Parathyroid adenoma (tissue), 2 donors: ENCODE measurements at regions not wholly inside any gene's neighbourhood (a gene's known extent, or its start where the extent isn't known, plus 50 kb on each side); places are given as distances from the start of the nearest gene placed in this dataset.

ENCODE experiments used
- H2AFZ ChIP-seq: fragments of 300-600 bp; sonication (generic); one replicate; pipeline ENCODE4 v1.7.0; 2017; ENCODE audit warnings: antibody characterized with exemption, mild to moderate bottlenecking
- H3K27ac ChIP-seq: fragments of 300-600 bp; sonication (generic); one replicate; pipeline ENCODE4 v1.7.0; 2017
- H3K27me3 ChIP-seq: fragments of 300-600 bp; sonication (generic); one replicate; pipeline ENCODE4 v1.7.0; 2017; ENCODE audit warnings: low read length; ENCODE audit not compliant: control insufficient read depth, insufficient read depth
- H3K36me3 ChIP-seq: fragments of 300-600 bp; sonication (generic); one replicate; pipeline ENCODE4 v1.7.0; 2017; ENCODE audit warnings: low read length; ENCODE audit not compliant: control insufficient read depth, insufficient read depth
- H3K4me1 ChIP-seq: fragments of 300-600 bp; sonication (generic); one replicate; pipeline ENCODE4 v1.7.0; 2017; ENCODE audit warnings: control low read depth
- H3K4me2 ChIP-seq: fragments of 300-600 bp; sonication (generic); one replicate; pipeline ENCODE4 v1.7.0; 2017; ENCODE audit warnings: low read length
- H3K4me3 ChIP-seq: fragments of 300-600 bp; sonication (generic); one replicate; pipeline ENCODE4 v1.7.0; 2017; ENCODE audit warnings: low read depth, low read length
- H3K79me2 ChIP-seq: fragments of 300-600 bp; sonication (generic); one replicate; pipeline ENCODE4 v1.7.0; 2017; ENCODE audit warnings: control low read depth
- H3K9ac ChIP-seq: fragments of 300-600 bp; sonication (generic); one replicate; pipeline ENCODE4 v1.7.0; 2017; ENCODE audit warnings: mild to moderate bottlenecking
- H3K9me3 ChIP-seq: fragments of 300-600 bp; sonication (generic); one replicate; pipeline ENCODE4 v1.7.0; 2017; ENCODE audit warnings: low read length; ENCODE audit not compliant: control insufficient read depth
- TF ChIP-seq, protein P1 (sequence below): fragments of 300-600 bp; sonication (generic); IDR thresholded peaks from one replicate; pipeline ENCODE4 v1.7.0; 2017; ENCODE audit warnings: antibody characterized with exemption, mild to moderate bottlenecking
- donor health status: primary hyperparathyroidism.

DNA sequence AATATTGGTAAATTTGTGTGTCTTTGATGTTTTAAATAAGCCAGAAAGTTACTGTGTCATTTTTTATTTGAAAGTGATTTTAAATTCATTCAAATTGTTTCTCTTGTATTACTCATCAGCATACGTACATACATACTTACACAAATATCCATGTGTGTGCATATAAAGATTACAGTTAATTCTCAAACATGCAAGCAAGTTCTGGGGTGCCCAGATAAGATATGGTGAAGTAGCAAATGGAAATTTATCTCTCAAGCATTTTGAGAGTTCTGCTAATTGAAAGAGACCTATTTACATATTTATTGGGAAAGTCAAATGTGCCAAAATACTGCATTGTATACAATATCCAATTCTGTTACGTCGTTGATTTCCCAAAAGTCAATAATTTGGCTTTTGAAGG is 1024.0 kb upstream of the CNTN5 start:
- H3K36me3 ChIP-seq, result no peaks in the 10 kb centered on the region
- H3K9ac ChIP-seq, result no peak overlapping the region
- no peak overlapping the region for H3K4me3 ChIP-seq
- no peaks in the 10 kb centered on the region for H3K27me3 ChIP-seq
- H3K79me2 ChIP-seq, result no peaks in the 10 kb centered on the region
- no peaks in the 10 kb centered on the region for H3K4me1 ChIP-seq
- H3K27ac ChIP-seq, result no peak overlapping the region
- no peak overlapping the region for H2AFZ ChIP-seq
- TF ChIP-seq, protein P1, sequence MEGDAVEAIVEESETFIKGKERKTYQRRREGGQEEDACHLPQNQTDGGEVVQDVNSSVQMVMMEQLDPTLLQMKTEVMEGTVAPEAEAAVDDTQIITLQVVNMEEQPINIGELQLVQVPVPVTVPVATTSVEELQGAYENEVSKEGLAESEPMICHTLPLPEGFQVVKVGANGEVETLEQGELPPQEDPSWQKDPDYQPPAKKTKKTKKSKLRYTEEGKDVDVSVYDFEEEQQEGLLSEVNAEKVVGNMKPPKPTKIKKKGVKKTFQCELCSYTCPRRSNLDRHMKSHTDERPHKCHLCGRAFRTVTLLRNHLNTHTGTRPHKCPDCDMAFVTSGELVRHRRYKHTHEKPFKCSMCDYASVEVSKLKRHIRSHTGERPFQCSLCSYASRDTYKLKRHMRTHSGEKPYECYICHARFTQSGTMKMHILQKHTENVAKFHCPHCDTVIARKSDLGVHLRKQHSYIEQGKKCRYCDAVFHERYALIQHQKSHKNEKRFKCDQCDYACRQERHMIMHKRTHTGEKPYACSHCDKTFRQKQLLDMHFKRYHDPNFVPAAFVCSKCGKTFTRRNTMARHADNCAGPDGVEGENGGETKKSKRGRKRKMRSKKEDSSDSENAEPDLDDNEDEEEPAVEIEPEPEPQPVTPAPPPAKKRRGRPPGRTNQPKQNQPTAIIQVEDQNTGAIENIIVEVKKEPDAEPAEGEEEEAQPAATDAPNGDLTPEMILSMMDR, result no peak
- no peak overlapping the region for H3K4me2 ChIP-seq
- H3K9me3 ChIP-seq, result no peaks in the 10 kb centered on the region

DNA sequence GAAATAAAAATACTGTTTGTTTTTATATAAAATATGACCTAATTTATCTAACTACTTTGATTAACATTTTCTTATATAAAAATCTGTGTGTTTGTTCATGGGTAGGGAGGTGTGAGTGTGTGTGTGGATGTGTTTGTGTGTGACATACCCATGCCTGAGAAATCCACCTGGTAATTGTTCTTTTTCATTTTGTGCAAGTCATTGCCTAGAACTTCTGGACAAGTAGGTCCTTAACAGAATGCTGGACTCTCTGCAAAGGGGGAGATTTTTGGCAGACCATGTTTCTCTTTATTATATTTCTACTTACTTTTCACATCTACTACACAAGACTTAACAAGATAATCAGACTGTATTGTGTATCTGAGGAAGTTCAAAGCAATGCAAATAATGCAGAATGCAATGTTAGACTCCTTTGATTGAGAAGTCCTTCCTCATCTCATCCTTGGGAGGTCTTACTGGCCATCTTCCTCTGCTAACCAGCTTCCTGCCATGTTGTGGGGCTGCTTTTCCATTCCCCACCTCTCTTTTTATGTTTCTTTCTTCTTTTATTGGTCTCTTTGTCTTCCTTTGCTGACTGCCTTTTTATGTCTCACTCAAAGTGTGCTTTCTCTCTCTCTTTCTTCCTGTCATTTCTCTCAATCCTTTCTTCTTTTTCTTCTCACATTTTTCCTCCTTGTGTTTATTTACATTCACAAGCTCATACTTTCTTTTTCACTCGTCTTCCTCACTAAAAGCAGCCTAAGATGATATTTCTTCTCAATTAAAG is 1017.0 kb upstream of the CNTN5 start:
- Histone ChIP-seq H3K27me3 (no peaks in the 10 kb centered on the region), H3K27ac (no peak overlapping the region), H3K9ac (no peak overlapping the region), H3K4me3 (no peak overlapping the region), H2AFZ (no peak overlapping the region), H3K9me3 (no peaks in the 10 kb centered on the region), H3K4me1 (no peaks in the 10 kb centered on the region), H3K79me2 (no peaks in the 10 kb centered on the region), H3K4me2 (no peak overlapping the region), H3K36me3 (no peaks in the 10 kb centered on the region)
- TF ChIP-seq, protein P1, result no peak

DNA sequence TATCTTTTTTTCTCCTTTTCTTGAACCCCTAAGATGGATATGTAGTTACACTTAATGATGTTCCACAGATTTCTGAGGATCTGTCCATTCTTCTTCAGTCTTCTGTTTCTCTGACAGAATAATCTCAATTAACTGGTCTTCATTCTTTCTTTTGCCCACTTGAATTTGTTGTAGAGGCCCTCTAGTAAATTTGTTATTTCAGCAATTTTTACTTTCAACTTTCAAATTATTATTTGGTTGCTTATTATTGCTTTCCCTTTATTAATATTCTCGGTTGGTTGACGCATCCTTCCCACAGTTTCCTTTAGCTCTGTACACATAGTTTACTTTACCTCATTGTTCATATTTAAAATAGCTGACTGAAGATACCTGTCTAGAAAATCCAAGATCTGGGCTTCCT is 1013.7 kb upstream of the CNTN5 start:
- no peaks in the 10 kb centered on the region for H3K36me3 ChIP-seq
- no peak overlapping the region for H3K9ac ChIP-seq
- H3K4me3 ChIP-seq, result no peak overlapping the region
- H3K27me3 ChIP-seq, result no peaks in the 10 kb centered on the region
- H3K4me1 ChIP-seq, result no peaks in the 10 kb centered on the region
- H3K27ac ChIP-seq, result no peak overlapping the region
- TF ChIP-seq, protein P1, result no peak
- H3K79me2 ChIP-seq, result no peaks in the 10 kb centered on the region
- H3K4me2 ChIP-seq, result no peak overlapping the region
- H2AFZ ChIP-seq, result no peak overlapping the region
- H3K9me3 ChIP-seq, result no peaks in the 10 kb centered on the region

DNA sequence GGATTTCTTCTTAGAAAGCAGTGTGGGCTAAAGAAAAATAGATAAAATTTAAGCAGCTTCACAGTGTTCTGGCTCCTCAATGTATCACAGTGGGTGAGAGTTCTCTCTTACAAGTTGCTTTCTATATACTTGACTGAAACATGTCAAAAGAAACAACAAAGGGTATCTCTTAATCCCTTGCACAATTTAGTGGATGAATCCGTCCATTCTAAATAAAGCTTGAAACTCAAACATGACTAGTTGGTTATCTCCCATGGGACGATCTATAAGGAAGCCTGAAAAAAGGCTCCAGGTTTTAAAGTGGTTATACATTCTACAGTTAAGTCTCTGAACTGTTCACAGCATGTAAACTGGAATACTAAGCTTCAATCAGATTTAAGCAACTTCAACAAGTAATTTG is 993.1 kb upstream of the CNTN5 start:
- H2AFZ ChIP-seq, result no peak overlapping the region
- no peak overlapping the region for H3K4me2 ChIP-seq
- H3K9ac ChIP-seq, result no peak overlapping the region
- no peaks in the 10 kb centered on the region for H3K79me2 ChIP-seq
- no peaks in the 10 kb centered on the region for H3K36me3 ChIP-seq
- no peaks in the 10 kb centered on the region for H3K27me3 ChIP-seq
- no peaks in the 10 kb centered on the region for H3K9me3 ChIP-seq
- TF ChIP-seq, protein P1, result no peak
- H3K4me1 ChIP-seq, result no peaks in the 10 kb centered on the region
- H3K4me3 ChIP-seq, result no peak overlapping the region
- no peak overlapping the region for H3K27ac ChIP-seq

DNA sequence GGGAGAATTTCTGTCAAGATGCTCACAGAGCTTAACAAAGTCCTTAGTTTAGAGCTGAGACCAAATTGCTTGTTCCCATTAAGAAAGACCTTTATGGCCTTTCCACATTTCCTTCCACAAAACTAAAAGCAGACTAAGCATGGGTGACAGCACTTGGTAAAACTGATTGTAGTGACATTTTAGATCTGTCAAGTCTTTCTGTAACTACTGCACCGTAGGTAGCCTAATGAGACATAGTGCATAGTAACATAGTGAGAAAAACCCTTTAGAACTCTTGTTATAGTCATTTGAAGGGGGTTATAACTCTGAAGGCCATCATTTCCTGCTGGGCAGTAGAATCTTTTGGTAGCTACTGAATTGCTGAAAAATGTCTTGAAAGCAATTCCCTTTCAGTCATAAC is 990.9 kb upstream of the CNTN5 start:
- H3K9me3 ChIP-seq, result no peaks in the 10 kb centered on the region
- H3K36me3 ChIP-seq, result no peaks in the 10 kb centered on the region
- no peak overlapping the region for H3K27ac ChIP-seq
- H3K79me2 ChIP-seq, result no peaks in the 10 kb centered on the region
- H3K9ac ChIP-seq, result no peak overlapping the region
- no peak overlapping the region for H3K4me3 ChIP-seq
- H3K4me1 ChIP-seq, result no peaks in the 10 kb centered on the region
- H3K27me3 ChIP-seq, result no peaks in the 10 kb centered on the region
- H3K4me2 ChIP-seq, result no peak overlapping the region
- no peak overlapping the region for H2AFZ ChIP-seq
- TF ChIP-seq, protein P1, result no peak
